22Rv1 (cell line): ENCODE measurements at regions not wholly inside any gene's neighbourhood (a gene's known extent, or its start where the extent isn't known, plus 50 kb on each side); places are given as distances from the start of the nearest gene placed in this dataset.

Experiments
- CTCF ChIP-seq: fragments of 450-650 bp; IDR thresholded peaks from 2 replicates; pipeline ENCODE4 v1.5.1; 2017; ENCODE audit warnings: mild to moderate bottlenecking
- ZFX ChIP-seq: fragments of 450-650 bp; IDR thresholded peaks from 2 replicates; pipeline ENCODE4 v1.6.1; 2017; ENCODE audit warnings: antibody characterized with exemption, borderline replicate concordance

DNA sequence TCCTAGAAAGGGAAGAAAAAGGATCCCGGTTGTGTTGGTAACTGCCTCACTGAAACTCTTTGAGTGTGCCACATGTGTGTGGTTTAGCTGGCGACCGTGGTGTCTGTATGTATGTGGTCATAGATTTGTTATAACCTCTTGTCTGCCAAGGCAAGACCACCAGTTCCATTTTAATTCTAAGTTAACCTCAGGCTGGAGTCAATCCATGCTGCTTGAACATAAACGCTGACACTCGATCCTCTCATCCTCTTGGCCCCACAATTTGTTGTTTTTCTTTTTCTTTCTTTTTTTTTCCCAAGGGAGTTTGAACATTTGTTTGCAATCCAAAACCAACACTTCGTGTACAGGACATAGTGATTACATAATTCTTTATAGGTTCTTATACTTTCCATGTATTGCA lies 318.9 kb upstream of the JAG1 start:
- TF ChIP-seq CTCF (no peak), ZFX (no peak)
